Tibial artery (tissue), 4 donors: ENCODE measurements at regions not wholly inside any gene's neighbourhood (a gene's known extent, or its start where the extent isn't known, plus 50 kb on each side); places are given as distances from the start of the nearest gene placed in this dataset.

ENCODE experiments used
- DNase-seq, 2 donors: peaks; one replicate each; pipeline ENCODE4 v3.0.0-alpha.2; 2019
- H3K27ac ChIP-seq, 2 donors: fragments of 200-600 bp; sonication (generic) in 1 of 2; 1 replicate in 1 of 2; 2 replicates in 1 of 2; pipeline ENCODE4 v1.5.1; 2018 to 2019; ENCODE audit warnings: mild to moderate bottlenecking in 1 of 2
- H3K27me3 ChIP-seq, 2 donors: fragments of 200-600 bp; sonication (generic) in 1 of 2; one replicate each; pipeline versions ENCODE4 v1.5.1 to v1.6.0; 2016 to 2019
- H3K36me3 ChIP-seq, 3 donors: fragments of 200-600 bp; sonication (generic) in 2 of 3; one replicate each; pipeline ENCODE4 v1.5.1; 2016 to 2019; ENCODE audit warnings: mild to moderate bottlenecking in 2 of 3
- H3K4me1 ChIP-seq, 4 donors: fragments of 200-600 bp; sonication (generic) in 2 of 4; 1 replicate in 3 of 4; 2 replicates in 1 of 4; pipeline ENCODE4 v1.5.1; 2016 to 2019
- H3K4me3 ChIP-seq, 2 donors: fragments of 200-600 bp; sonication (generic) in 1 of 2; 1 replicate in 1 of 2; 2 replicates in 1 of 2; pipeline ENCODE4 v1.5.1; 2018 to 2019; ENCODE audit warnings: mild to moderate bottlenecking in 2 of 2
- H3K9me3 ChIP-seq, 3 donors: fragments of 200-600 bp; sonication (generic) in 1 of 3; one replicate each; pipeline ENCODE4 v1.5.1; 2016 to 2019
- intact Hi-C: fragments of 100-400 bp; cut with DNase I; formaldehyde crosslinking; loops from one replicate; pipeline ENCODE4 v1.15.0; 2023; ENCODE audit warnings: low total_unique reads
- TF ChIP-seq, protein P1 (sequence below), 2 experiments: fragments of 200-600 bp in 1 of 2; fragments of 450-650 bp in 1 of 2; IDR thresholded peaks; one replicate each; pipeline ENCODE4 v1.5.1; 2017 to 2019; ENCODE audit warnings: antibody characterized with exemption in 2 of 2, mild to moderate bottlenecking in 1 of 2, moderate library complexity in 1 of 2

- Histone ChIP-seq H3K4me1 (no peaks in the 10 kb centered on the region), H3K9me3 (no peaks in the 10 kb centered on the region), H3K27ac (no peak overlapping the region), H3K36me3 (no peaks in the 10 kb centered on the region), H3K4me3 (no peak overlapping the region), H3K27me3 (peaks cover 0 to 40% of the 10 kb centered on the region in 2 donors)
- intact Hi-C loops = no loop called here
- DNase-seq = no peak
- TF ChIP-seq, protein P1, sequence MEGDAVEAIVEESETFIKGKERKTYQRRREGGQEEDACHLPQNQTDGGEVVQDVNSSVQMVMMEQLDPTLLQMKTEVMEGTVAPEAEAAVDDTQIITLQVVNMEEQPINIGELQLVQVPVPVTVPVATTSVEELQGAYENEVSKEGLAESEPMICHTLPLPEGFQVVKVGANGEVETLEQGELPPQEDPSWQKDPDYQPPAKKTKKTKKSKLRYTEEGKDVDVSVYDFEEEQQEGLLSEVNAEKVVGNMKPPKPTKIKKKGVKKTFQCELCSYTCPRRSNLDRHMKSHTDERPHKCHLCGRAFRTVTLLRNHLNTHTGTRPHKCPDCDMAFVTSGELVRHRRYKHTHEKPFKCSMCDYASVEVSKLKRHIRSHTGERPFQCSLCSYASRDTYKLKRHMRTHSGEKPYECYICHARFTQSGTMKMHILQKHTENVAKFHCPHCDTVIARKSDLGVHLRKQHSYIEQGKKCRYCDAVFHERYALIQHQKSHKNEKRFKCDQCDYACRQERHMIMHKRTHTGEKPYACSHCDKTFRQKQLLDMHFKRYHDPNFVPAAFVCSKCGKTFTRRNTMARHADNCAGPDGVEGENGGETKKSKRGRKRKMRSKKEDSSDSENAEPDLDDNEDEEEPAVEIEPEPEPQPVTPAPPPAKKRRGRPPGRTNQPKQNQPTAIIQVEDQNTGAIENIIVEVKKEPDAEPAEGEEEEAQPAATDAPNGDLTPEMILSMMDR (IDR thresholded peaks at IDR 0.05) = no peak
Measured at GRCh38 chr9:135370411-135371375, 108.9 kb upstream of the PPP1R26 start.

- Histone ChIP-seq H3K36me3 (no peaks in the 10 kb centered on the region), H3K9me3 (no peaks in the 10 kb centered on the region), H3K4me1 (no peaks in the 10 kb centered on the region), H3K27ac (no peak overlapping the region), H3K4me3 (no peak overlapping the region), H3K27me3 (peaks cover 0 to 46% of the 10 kb centered on the region in 2 donors)
- TF ChIP-seq, protein P1 (IDR thresholded peaks at IDR 0.05) = no peak
- no peak for DNase-seq
- intact Hi-C loops = no loop called here
Measured at GRCh38 chr9:135371535-135371934, 108.0 kb upstream of the PPP1R26 start.

- Histone ChIP-seq H3K4me3 (no peak overlapping the region), H3K4me1 (no peaks in the 10 kb centered on the region), H3K27ac (no peak overlapping the region), H3K36me3 (no peaks in the 10 kb centered on the region), H3K9me3 (no peaks in the 10 kb centered on the region), H3K27me3 (peaks cover 0 to 51% of the 10 kb centered on the region in 2 donors)
- intact Hi-C loops = no loop called here
- no peak for DNase-seq
- TF ChIP-seq, protein P1 (IDR thresholded peaks at IDR 0.05) = no peak
Measured at GRCh38 chr9:135372036-135372435, 107.5 kb upstream of the PPP1R26 start.

- Histone ChIP-seq H3K9me3 (no peaks in the 10 kb centered on the region), H3K27me3 (peaks cover 0 to 56% of the 10 kb centered on the region in 2 donors), H3K36me3 (no peaks in the 10 kb centered on the region), H3K4me3 (no peak overlapping the region), H3K4me1 (no peaks in the 10 kb centered on the region), H3K27ac (no peak overlapping the region)
- intact Hi-C loops = no loop called here
- TF ChIP-seq, protein P1 (IDR thresholded peaks at IDR 0.05) = no peak
- no peak for DNase-seq
Measured at GRCh38 chr9:135372501-135373008, 107.0 kb upstream of the PPP1R26 start.

- intact Hi-C loops = no loop called here
Measured at GRCh38 chr9:135373151-135373685, 106.4 kb upstream of the PPP1R26 start.

More at GRCh38 chr9:135373151-135373685, 106.4 kb upstream of the PPP1R26 start:
- Histone ChIP-seq H3K9me3 (no peaks in the 10 kb centered on the region), H3K4me3 (no peak overlapping the region), H3K4me1 (no peaks in the 10 kb centered on the region), H3K27me3 (peaks cover 0 to 63% of the 10 kb centered on the region in 2 donors), H3K36me3 (no peaks in the 10 kb centered on the region), H3K27ac (no peak overlapping the region)
- DNase-seq = no peak
- TF ChIP-seq, protein P1 (IDR thresholded peaks at IDR 0.05) = no peak
